MCF 10A (cell line): ENCODE measurements at regions not wholly inside any gene's neighbourhood (a gene's known extent, or its start where the extent isn't known, plus 50 kb on each side); places are given as distances from the start of the nearest gene placed in this dataset.

Experiments
- BruUV-seq: library from RNA; stranded (reverse); fragments of 400-500 nt; replicated peaks from 2 replicates; lab custom pipeline; 2021; lab: Mats Ljungman, UMichigan
- CTCF ChIA-PET: fragments of 300-600 bp; sonication (Branson Sonifier 250); formaldehyde crosslinking; extraction: SDS; loops from one replicate; lab custom pipeline; 2021; ENCODE audit warnings: antibody characterized with exemption, inconsistent platforms; lab: Yijun Ruan, JAX
- POLR2A ChIA-PET: fragments of 300-600, 350-650 bp; sonication (Branson Sonifier 250); formaldehyde crosslinking; extraction: SDS; loops from one replicate; lab custom pipeline; 2020; ENCODE audit warnings: antibody characterized with exemption, inconsistent platforms; lab: Yijun Ruan, JAX
- DNase-seq: peaks from one replicate; pipeline ENCODE4 v3.0.0-alpha.2; 2018; ENCODE audit not compliant: unreplicated experiment
- H3K27ac Mint-ChIP-seq: one replicate; pipeline ENCODE4 v1.8.0; 2022; ENCODE audit warnings: mild to moderate bottlenecking, low read depth, mixed read lengths; ENCODE audit not compliant: unreplicated experiment
- H3K27me3 Mint-ChIP-seq: one replicate; pipeline ENCODE4 v1.8.0; 2022; ENCODE audit warnings: mixed read lengths; ENCODE audit not compliant: insufficient read depth, unreplicated experiment
- H3K36me3 Mint-ChIP-seq: one replicate; pipeline ENCODE4 v1.8.0; 2022; ENCODE audit warnings: mild to moderate bottlenecking, moderate library complexity, mixed read lengths; ENCODE audit not compliant: insufficient read depth, unreplicated experiment
- H3K4me1 Mint-ChIP-seq: one replicate; pipeline ENCODE4 v1.8.0; 2022; ENCODE audit warnings: mixed read lengths; ENCODE audit not compliant: insufficient read depth, unreplicated experiment
- H3K4me3 Mint-ChIP-seq: one replicate; pipeline ENCODE4 v1.8.0; 2022; ENCODE audit warnings: mild to moderate bottlenecking, moderate library complexity, mixed read lengths; ENCODE audit not compliant: unreplicated experiment
- H3K9me3 Mint-ChIP-seq: one replicate; pipeline ENCODE4 v1.8.0; 2022; ENCODE audit warnings: mixed read lengths; ENCODE audit not compliant: unreplicated experiment
- intact Hi-C: fragments of 100-400 bp; cut with micrococcal nuclease; formaldehyde crosslinking; loops from 2 replicates; pipeline ENCODE4 v1.14.1; 2022
- TF ChIP-seq, protein P1 (sequence below): fragments of 200-600 bp; IDR thresholded peaks from one replicate; pipeline ENCODE4 v1.8.0; 2022; ENCODE audit warnings: antibody characterized with exemption, mild to moderate bottlenecking; ENCODE audit not compliant: unreplicated experiment

DNA sequence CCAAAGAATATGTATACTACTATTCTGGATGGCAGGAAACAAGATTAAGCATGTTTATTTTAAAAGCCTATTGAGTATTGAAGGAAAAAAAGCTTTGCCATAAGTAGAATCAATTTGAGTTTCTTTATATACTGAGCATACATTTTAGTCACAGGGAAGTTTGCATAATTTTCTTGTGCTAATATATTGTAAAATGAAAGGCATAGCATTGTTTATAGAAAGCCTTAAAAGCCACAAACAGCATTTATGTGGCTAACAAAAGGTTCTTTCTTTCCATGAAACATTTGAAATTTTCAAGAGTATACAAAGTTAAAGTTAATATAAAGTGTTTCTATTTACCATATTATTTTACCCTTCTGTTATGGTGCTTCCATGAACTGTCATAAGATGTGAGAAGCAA is 1133.8 kb upstream of the PCDH10 start:
- H3K4me1 Mint-ChIP-seq = no peaks in the 10 kb centered on the region
- no peaks in the 10 kb centered on the region for H3K9me3 Mint-ChIP-seq
- no peaks in the 10 kb centered on the region for H3K27me3 Mint-ChIP-seq
- H3K4me3 Mint-ChIP-seq = no peak overlapping the region
- POLR2A ChIA-PET = no interaction called here
- TF ChIP-seq, protein P1, sequence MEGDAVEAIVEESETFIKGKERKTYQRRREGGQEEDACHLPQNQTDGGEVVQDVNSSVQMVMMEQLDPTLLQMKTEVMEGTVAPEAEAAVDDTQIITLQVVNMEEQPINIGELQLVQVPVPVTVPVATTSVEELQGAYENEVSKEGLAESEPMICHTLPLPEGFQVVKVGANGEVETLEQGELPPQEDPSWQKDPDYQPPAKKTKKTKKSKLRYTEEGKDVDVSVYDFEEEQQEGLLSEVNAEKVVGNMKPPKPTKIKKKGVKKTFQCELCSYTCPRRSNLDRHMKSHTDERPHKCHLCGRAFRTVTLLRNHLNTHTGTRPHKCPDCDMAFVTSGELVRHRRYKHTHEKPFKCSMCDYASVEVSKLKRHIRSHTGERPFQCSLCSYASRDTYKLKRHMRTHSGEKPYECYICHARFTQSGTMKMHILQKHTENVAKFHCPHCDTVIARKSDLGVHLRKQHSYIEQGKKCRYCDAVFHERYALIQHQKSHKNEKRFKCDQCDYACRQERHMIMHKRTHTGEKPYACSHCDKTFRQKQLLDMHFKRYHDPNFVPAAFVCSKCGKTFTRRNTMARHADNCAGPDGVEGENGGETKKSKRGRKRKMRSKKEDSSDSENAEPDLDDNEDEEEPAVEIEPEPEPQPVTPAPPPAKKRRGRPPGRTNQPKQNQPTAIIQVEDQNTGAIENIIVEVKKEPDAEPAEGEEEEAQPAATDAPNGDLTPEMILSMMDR = no peak
- no peak overlapping the region for H3K27ac Mint-ChIP-seq
- no peaks in the 10 kb centered on the region for H3K36me3 Mint-ChIP-seq
- DNase-seq = no peak
- intact Hi-C loops = no loop called here
- BruUV-seq = no TSS peak
- CTCF ChIA-PET = no interaction called here

- Mint-ChIP-seq H3K4me3 (no peak overlapping the region), H3K4me1 (no peaks in the 10 kb centered on the region), H3K27ac (no peak overlapping the region), H3K9me3 (no peaks in the 10 kb centered on the region), H3K27me3 (no peaks in the 10 kb centered on the region), H3K36me3 (no peaks in the 10 kb centered on the region)
- TF ChIP-seq, protein P1 = no peak
- POLR2A ChIA-PET = no interaction called here
- CTCF ChIA-PET = no interaction called here
- DNase-seq = no peak
- BruUV-seq = no TSS peak
- intact Hi-C loops = no loop called here
Measured at GRCh38 chr4:132016703-132017350, 1132.3 kb upstream of the PCDH10 start.

GRCh38 chr4:132026166-132026565 is 1122.9 kb upstream of the PCDH10 start:
- H3K27me3 Mint-ChIP-seq = no peaks in the 10 kb centered on the region
- TF ChIP-seq, protein P1 = no peak
- ChIA-PET CTCF (no interaction called here), POLR2A (interaction anchor here (0.7 to 1.2 kb wide), 2 partner anchors 12 to 14 kb away, joined by 3 read pairs; no protein-coding TSS in a partner anchor)
- no peak overlapping the region for H3K27ac Mint-ChIP-seq
- no peak overlapping the region for H3K4me3 Mint-ChIP-seq
- DNase-seq = no peak
- BruUV-seq = no TSS peak
- intact Hi-C loops = no loop called here
- no peaks in the 10 kb centered on the region for H3K36me3 Mint-ChIP-seq
- no peaks in the 10 kb centered on the region for H3K9me3 Mint-ChIP-seq
- H3K4me1 Mint-ChIP-seq = peaks cover 6% of the 10 kb centered on the region

- Mint-ChIP-seq H3K36me3 (no peaks in the 10 kb centered on the region), H3K9me3 (no peaks in the 10 kb centered on the region), H3K27me3 (no peaks in the 10 kb centered on the region), H3K4me1 (peaks cover 6% of the 10 kb centered on the region), H3K4me3 (no peak overlapping the region), H3K27ac (no peak overlapping the region)
- no peak for DNase-seq
- TF ChIP-seq, protein P1 = no peak
- intact Hi-C loops = no loop called here
- BruUV-seq = no TSS peak
- CTCF ChIA-PET = no interaction called here
- POLR2A ChIA-PET = interaction anchor here (1.2 kb wide), 1 partner anchor 13 kb away, joined by 3 read pairs; no protein-coding TSS in a partner anchor
Measured at GRCh38 chr4:132026816-132027215, 1122.3 kb upstream of the PCDH10 start.
